Esophagus muscularis mucosa (tissue), 3 donors: ENCODE measurements at regions not wholly inside any gene's neighbourhood (a gene's known extent, or its start where the extent isn't known, plus 50 kb on each side); places are given as distances from the start of the nearest gene placed in this dataset.
"Not testable (repeated sequence)": the region's sequence is repeated elsewhere in the genome, so short reads cannot be mapped to it uniquely, and the experiment has no call there.

Experiments used
- CTCF ChIP-seq, 3 experiments: fragments of 200-600 bp in 2 of 3; fragments of 450-650 bp in 1 of 3; sonication (generic) in 2 of 3; IDR thresholded peaks; one replicate each; pipeline ENCODE4 v1.5.1; 2017 to 2019; ENCODE audit warnings: antibody characterized with exemption in 3 of 3, mild to moderate bottlenecking in 2 of 3, moderate library complexity in 1 of 3
- POLR2A ChIP-seq: fragments of 450-650 bp; IDR thresholded peaks from one replicate; pipeline ENCODE4 v1.6.1; 2017; ENCODE audit warnings: antibody characterized with exemption, moderate library complexity, mild to moderate bottlenecking, low read depth
- POLR2AphosphoS5 ChIP-seq, 2 donors: sonication (generic); formaldehyde crosslinking; IDR thresholded peaks; one replicate each; pipeline ENCODE4 v1.6.1; 2017; ENCODE audit warnings: antibody characterized with exemption in 2 of 2

GRCh38 chr4:187131826-187132225 is 408.2 kb upstream of the FAT1 start:
- not testable (repeated sequence) for TF ChIP-seq CTCF (IDR thresholded peaks at IDR 0.05); POLR2A; POLR2AphosphoS5 (IDR thresholded peaks at IDR 0.05)
